Neural cell (in vitro differentiated cells): ENCODE measurements at regions not wholly inside any gene's neighbourhood (a gene's known extent, or its start where the extent isn't known, plus 50 kb on each side); places are given as distances from the start of the nearest gene placed in this dataset.

ENCODE experiments used
- H2AFZ ChIP-seq: fragments of 200-600, 300-800 bp; sonication (generic), shearing (Covaris generic); 2 replicates; pipeline ENCODE4 v1.6.0; 2014; ENCODE audit warnings: low read depth, mild to moderate bottlenecking, antibody characterized with exemption, low read length, moderate library complexity
- H3F3A ChIP-seq: fragments of 200-600 bp; shearing (Covaris generic); 2 replicates; pipeline ENCODE4 v1.6.1; 2016; ENCODE audit warnings: mild to moderate bottlenecking, moderate library complexity, mixed read lengths, antibody characterized with exemption, low read length; ENCODE audit not compliant: insufficient read depth, poor library complexity, severe bottlenecking
- H3K27ac ChIP-seq: fragments of 200-600, 300-800 bp; sonication (generic), shearing (Covaris generic); 2 replicates; pipeline ENCODE4 v1.5.1; 2014; ENCODE audit warnings: mild to moderate bottlenecking, low read length, moderate library complexity
- H3K27me3 ChIP-seq: fragments of 300-800, 200-600 bp; sonication (generic), shearing (Covaris generic); 2 replicates; pipeline ENCODE4 v1.6.0; 2014; ENCODE audit warnings: mild to moderate bottlenecking, low read depth, low read length, moderate library complexity; ENCODE audit not compliant: insufficient read depth
- H3K36me3 ChIP-seq: fragments of 300-800, 200-600 bp; sonication (generic), shearing (Covaris generic); 2 replicates; pipeline ENCODE4 v1.5.1; 2014; ENCODE audit warnings: mild to moderate bottlenecking, antibody characterized with exemption, low read length, moderate library complexity; ENCODE audit not compliant: insufficient read depth
- H3K4me2 ChIP-seq: fragments of 300-800, 200-600 bp; sonication (generic), shearing (Covaris generic); 2 replicates; pipeline ENCODE4 v1.6.0; 2014; ENCODE audit warnings: mild to moderate bottlenecking, low read length
- H3K4me3 ChIP-seq: fragments of 300-800, 200-600 bp; sonication (generic), shearing (Covaris generic); 2 replicates; pipeline ENCODE4 v1.5.1; 2014; ENCODE audit warnings: mild to moderate bottlenecking, low read length, moderate library complexity
- H3K79me2 ChIP-seq: fragments of 200-600 bp; shearing (Covaris generic); replicated peaks from 2 replicates; pipeline ENCODE4 v1.6.0; 2014; ENCODE audit warnings: mild to moderate bottlenecking, low read length, moderate library complexity; ENCODE audit not compliant: insufficient read depth
- H3K9ac ChIP-seq: fragments of 300-800, 200-600 bp; sonication (generic), shearing (Covaris generic); 2 replicates; pipeline ENCODE4 v1.6.1; 2016; ENCODE audit warnings: mild to moderate bottlenecking, low read length, mixed read lengths
- H3K9me2 ChIP-seq: fragments of 200-600 bp; shearing (Covaris generic); 2 replicates; pipeline ENCODE4 v1.6.1; 2016; ENCODE audit warnings: mild to moderate bottlenecking, low read length, mixed read lengths; ENCODE audit not compliant: insufficient read depth
- H3K9me3 ChIP-seq: fragments of 200-600, 300-800 bp; sonication (generic), shearing (Covaris generic); 2 replicates; pipeline ENCODE4 v1.6.1; 2016; ENCODE audit warnings: mild to moderate bottlenecking, mixed run types, low read length, moderate library complexity, mixed read lengths
- H4K20me1 ChIP-seq: fragments of 200-600 bp; shearing (Covaris generic); 2 replicates; pipeline ENCODE4 v1.6.1; 2016; ENCODE audit warnings: mild to moderate bottlenecking, mixed run types; ENCODE audit not compliant: insufficient read depth
- CTCF ChIP-seq: fragments of 450-650 bp; IDR thresholded peaks from 2 replicates; pipeline ENCODE4 v1.5.1; 2014; ENCODE audit warnings: antibody characterized with exemption, mild to moderate bottlenecking, moderate library complexity; ENCODE audit not compliant: poor library complexity, severe bottlenecking
- EP300 ChIP-seq: fragments of 450-650 bp; conservative IDR thresholded peaks from 2 replicates; pipeline ENCODE4 v1.6.1; 2014; ENCODE audit warnings: antibody characterized with exemption, mild to moderate bottlenecking, moderate library complexity; ENCODE audit not compliant: poor library complexity, severe bottlenecking
- EZH2 ChIP-seq: fragments of 200-600, 300-800 bp; shearing (Covaris generic), sonication (generic); IDR thresholded peaks from 2 replicates; pipeline ENCODE4 v1.6.1; 2014; ENCODE audit warnings: antibody characterized with exemption, low read length, borderline replicate concordance, mild to moderate bottlenecking; ENCODE audit not compliant: insufficient read depth, poor library complexity, severe bottlenecking
- MXI1 ChIP-seq: fragments of 450-650 bp; conservative IDR thresholded peaks from 2 replicates; pipeline ENCODE4 v1.6.1; 2014; ENCODE audit warnings: antibody characterized with exemption, mild to moderate bottlenecking; ENCODE audit not compliant: poor library complexity, severe bottlenecking
- POLR2AphosphoS5 ChIP-seq: IDR thresholded peaks from 2 replicates; pipeline ENCODE4 v1.6.1; 2012
- RAD21 ChIP-seq: fragments of 450-650 bp; conservative IDR thresholded peaks from 2 replicates; pipeline ENCODE4 v1.6.1; 2014; ENCODE audit warnings: antibody characterized with exemption, mild to moderate bottlenecking, moderate library complexity
- REST ChIP-seq: IDR thresholded peaks from 2 replicates; pipeline ENCODE4 v1.6.1; 2012; ENCODE audit warnings: borderline replicate concordance
- SMC3 ChIP-seq: fragments of 450-650 bp; conservative IDR thresholded peaks from 2 replicates; pipeline ENCODE4 v1.6.1; 2014; ENCODE audit warnings: antibody characterized with exemption, mild to moderate bottlenecking, moderate library complexity; ENCODE audit not compliant: poor library complexity
- TAF1 ChIP-seq: IDR thresholded peaks from 2 replicates; pipeline ENCODE4 v1.6.1; 2012; ENCODE audit warnings: low read depth

- Histone ChIP-seq H3K4me3 (no peak overlapping the region), H3K9me3 (peaks cover 3% of the 10 kb centered on the region), H3K79me2 (no peaks in the 10 kb centered on the region), H3F3A (no peaks in the 10 kb centered on the region), H3K9ac (no peak overlapping the region), H4K20me1 (no peaks in the 10 kb centered on the region), H3K36me3 (no peaks in the 10 kb centered on the region), H3K9me2 (no peaks in the 10 kb centered on the region), H2AFZ (no peak overlapping the region), H3K27me3 (no peaks in the 10 kb centered on the region), H3K27ac (no peak overlapping the region), H3K4me2 (no peak overlapping the region)
- no peak for TF ChIP-seq CTCF
- TF ChIP-seq TAF1: no peak
- no peak for TF ChIP-seq REST
- no peak for TF ChIP-seq SMC3
- no peak for TF ChIP-seq RAD21
- no peak for TF ChIP-seq MXI1
- no peak for TF ChIP-seq EP300
- no peak for TF ChIP-seq EZH2
- TF ChIP-seq POLR2AphosphoS5: no peak
These were observed 388.4 kb downstream of the BTBD3 start for GRCh38 chr20:12306107-12306506.

GRCh38 chr20:12311094-12311865 is 393.6 kb downstream of the BTBD3 start:
- H3K9ac ChIP-seq: no peak overlapping the region
- H4K20me1 ChIP-seq: no peaks in the 10 kb centered on the region
- no peaks in the 10 kb centered on the region for H3K36me3 ChIP-seq
- H3K9me2 ChIP-seq: no peaks in the 10 kb centered on the region
- H3K27ac ChIP-seq: no peak overlapping the region
- H3K4me3 ChIP-seq: no peak overlapping the region
- no peak for TF ChIP-seq REST
- no peak for TF ChIP-seq SMC3
- no peak for TF ChIP-seq POLR2AphosphoS5
- no peak for TF ChIP-seq CTCF
- no peak for TF ChIP-seq EZH2
- no peak for TF ChIP-seq RAD21
- no peak for TF ChIP-seq TAF1
- TF ChIP-seq EP300: no peak
- no peak for TF ChIP-seq MXI1
- H3K9me3 ChIP-seq: no peaks in the 10 kb centered on the region
- no peak overlapping the region for H2AFZ ChIP-seq
- no peaks in the 10 kb centered on the region for H3F3A ChIP-seq
- H3K79me2 ChIP-seq: no peaks in the 10 kb centered on the region
- no peak overlapping the region for H3K4me2 ChIP-seq
- H3K27me3 ChIP-seq: no peaks in the 10 kb centered on the region
